SKM-1 (cell line): ENCODE measurements at regions not wholly inside any gene's neighbourhood (a gene's known extent, or its start where the extent isn't known, plus 50 kb on each side); places are given as distances from the start of the nearest gene placed in this dataset.
"Not testable (repeated sequence)": the region's sequence is repeated elsewhere in the genome, so short reads cannot be mapped to it uniquely, and the experiment has no call there.

Experiments used
- DNase-seq: peaks from one replicate; lab custom pipeline; 2025; ENCODE audit not compliant: unreplicated experiment; lab: John Stamatoyannopoulos, UW

DNA sequence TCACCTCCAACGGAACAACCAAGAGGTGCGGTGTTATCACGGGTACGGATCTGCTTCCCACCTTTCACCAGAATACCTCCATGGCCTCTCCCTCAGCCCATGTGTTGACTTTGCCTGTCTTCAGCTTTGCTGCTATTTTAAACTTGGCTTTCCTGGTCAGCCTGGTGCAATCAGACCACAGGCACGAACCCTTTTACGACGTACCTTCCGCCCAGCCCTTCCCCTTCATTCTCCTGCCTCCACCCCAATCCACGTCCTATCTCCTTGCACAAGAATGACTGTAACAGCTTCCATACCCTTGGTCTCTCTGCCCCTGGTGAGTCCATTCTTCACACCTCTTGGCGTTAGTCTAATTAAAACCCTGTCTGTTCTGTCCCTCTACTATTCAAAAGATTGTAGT is 431.7 kb downstream of the EFNB2 start:
- DNase-seq: no peak

DNA sequence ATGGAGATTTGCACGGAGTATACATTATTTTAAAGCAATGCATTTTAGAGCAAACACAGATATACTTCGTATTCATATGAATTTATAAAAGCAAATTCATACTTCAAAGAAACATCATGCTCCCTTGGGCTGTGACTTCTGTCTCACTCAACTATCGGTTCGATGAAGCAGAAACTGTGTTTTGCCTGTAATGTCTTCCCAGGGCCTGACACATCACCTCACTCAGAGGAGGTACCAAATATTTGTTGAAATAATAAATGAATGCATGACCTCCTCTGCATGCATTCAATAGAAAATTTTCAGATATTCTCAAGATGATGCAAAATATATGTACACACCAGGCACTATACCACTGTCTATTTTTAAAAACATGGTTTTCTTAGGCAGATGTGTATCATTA is 432.7 kb downstream of the EFNB2 start:
- no peak for DNase-seq

- DNase-seq: no peak
Measured at GRCh38 chr13:106101201-106101600, 434.3 kb downstream of the EFNB2 start.

- DNase-seq: no peak
Measured at GRCh38 chr13:106100171-106100919, 435.1 kb downstream of the EFNB2 start.

- DNase-seq: no peak
Measured at GRCh38 chr13:106099765-106100164, 435.7 kb downstream of the EFNB2 start.

- DNase-seq: no peak
Measured at GRCh38 chr13:106098778-106099177, 436.7 kb downstream of the EFNB2 start.

- DNase-seq: no peak
Measured at GRCh38 chr13:106096661-106097092, 438.8 kb downstream of the EFNB2 start.

DNA sequence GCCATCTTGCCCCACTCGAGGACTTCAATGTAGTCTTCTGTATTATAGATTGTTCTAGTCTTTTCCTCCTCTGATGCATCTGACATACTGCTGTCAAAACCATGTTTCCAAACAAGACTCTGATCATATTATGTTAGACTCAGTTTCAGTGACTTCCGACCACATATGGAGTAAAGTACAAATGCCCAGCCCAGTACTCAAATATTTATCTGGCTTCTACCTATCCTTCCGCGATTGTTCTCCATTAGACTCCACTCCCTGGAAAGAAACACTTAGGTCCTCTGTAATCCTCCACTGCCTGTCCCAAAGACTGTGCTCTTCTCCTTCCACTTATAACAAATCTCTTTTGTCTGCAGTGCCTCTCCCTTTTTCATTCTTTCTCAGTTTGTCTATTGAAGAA is 439.5 kb downstream of the EFNB2 start:
- DNase-seq: no peak

DNA sequence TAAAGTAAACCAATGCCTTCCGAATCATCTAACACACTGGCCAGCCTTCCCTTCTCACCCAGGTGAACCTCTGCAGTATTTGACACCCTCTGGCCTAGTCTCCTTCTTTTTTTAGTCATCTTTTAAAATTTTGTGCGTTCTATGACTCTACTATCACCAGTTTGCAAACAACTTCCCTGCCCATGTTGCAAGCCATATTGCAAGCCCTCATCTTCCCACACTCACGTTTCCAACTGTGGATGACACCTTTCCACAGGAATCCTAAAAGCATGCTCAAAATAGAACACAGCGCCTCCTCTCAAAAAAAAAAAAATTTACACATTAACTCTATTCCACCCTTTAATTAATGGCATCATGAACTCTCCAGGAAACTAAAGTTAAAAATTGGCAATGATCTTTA is 440.1 kb downstream of the EFNB2 start:
- DNase-seq: no peak

GRCh38 chr13:106090001-106090400 is 445.5 kb downstream of the EFNB2 start:
- no peak for DNase-seq

DNA sequence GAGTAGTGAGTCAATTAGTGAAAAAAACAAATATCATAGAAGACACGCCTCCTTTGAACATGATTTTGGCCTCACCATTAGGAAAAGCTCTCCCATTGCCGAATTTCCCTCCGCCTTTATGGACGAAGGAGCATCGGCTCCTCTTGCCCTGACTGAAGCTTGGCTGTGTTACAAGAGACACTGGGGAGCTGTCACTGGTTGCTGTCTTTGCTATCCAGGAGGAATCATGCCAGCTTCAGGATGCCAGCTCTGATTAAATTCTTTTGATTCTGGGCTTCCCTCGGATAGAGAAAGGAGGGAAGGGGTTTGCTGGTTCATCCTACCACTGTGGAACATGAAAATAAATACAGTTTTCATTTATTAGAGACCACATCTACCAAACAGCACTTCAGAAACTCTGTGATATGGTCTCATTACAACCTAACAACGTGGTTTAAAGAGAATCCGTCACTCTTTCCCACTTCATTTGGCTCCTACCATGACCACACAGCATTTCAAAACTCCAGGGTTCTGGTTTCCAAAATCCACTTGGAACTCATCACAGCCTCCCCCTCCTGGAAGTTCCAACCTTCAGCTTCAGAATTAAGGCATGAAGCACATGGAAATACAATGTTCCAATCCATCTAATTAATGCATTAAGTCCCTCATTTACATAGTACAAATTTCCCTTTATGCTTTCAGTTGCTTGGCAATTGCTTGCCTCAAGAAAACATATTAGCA is 446.0 kb downstream of the EFNB2 start:
- DNase-seq: no peak

DNA sequence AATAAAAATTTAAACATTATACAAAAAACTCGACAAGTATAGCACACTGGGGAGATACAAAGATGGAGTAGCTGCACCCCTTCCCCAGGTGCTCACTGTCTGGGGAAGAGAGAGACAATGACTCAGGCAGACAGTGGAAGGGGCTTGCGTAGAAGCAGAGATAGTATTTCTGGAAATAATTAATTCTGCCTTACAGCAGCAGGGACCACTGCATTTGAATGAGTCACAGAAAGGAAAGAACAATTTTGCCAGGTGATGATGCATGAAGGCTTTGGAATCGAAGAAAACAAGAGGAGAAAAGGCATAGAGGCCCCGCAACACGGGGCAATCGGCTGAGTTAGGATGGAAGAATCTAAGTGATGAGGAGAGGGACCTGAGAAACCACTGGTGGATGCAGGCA is 447.4 kb downstream of the EFNB2 start:
- DNase-seq: no peak

- no peak for DNase-seq
Measured at GRCh38 chr13:106087201-106087600, 448.3 kb downstream of the EFNB2 start.

- no peak for DNase-seq
Measured at GRCh38 chr13:106083620-106084350, 451.7 kb downstream of the EFNB2 start.

GRCh38 chr13:106081221-106081620 is 454.2 kb downstream of the EFNB2 start:
- DNase-seq: not testable (repeated sequence)

- no peak for DNase-seq
Measured at GRCh38 chr13:106078191-106078590, 457.3 kb downstream of the EFNB2 start.

DNA sequence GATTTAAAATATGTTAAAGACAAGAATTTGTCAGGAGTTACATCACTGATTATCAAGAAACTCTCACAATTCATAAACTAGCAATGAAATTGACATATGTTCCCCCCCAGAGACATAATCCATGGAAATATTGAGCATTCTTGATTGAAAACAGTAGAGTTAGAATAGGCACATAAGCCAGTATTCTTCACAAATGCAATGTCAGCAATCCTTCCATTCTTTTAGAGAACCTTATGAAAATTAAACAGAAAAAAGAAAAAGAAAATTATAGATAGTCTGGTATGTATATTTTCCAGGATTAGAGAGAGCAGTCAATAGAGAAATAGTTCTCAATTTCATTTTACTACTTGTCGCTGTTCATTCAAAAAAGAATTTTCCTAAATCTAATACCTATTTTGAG is 458.4 kb downstream of the EFNB2 start:
- DNase-seq: no peak

GRCh38 chr13:106072014-106072413 is 463.4 kb downstream of the EFNB2 start:
- DNase-seq: no peak

DNA sequence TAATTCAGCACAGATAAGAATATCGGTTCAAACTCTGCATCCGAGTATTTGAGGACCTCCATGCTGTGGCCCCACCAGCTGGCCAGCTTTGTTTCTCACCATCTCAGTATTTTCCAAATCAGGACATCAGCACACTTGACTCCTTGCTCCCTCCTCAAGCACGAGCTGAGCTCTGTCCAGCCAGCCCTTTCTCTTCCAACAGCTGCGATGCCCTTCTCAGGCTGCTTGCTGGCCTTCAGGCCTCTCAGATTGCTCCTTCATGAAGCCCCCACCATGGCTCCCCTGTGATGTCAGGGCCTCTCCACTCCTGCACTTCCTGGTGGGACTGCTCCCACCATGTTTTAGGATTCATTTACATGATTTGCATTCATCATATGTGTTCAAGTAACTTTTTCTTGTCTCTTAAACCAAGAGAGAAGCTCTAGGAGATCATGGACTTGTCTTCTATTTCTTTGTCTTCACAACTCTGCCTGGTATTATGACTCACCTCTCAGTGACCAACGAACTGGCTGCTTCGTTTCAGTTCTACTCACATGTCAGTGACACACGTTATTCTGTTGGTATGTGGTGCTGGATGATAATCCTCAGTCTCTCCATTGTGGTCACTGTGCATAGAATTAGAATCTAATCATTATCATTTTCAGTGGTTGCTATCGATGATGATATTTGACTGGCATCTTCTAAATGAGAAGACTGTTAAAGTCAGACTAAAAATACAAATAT is 471.7 kb downstream of the EFNB2 start:
- DNase-seq: no peak

GRCh38 chr13:106061781-106062180 is 473.7 kb downstream of the EFNB2 start:
- no peak for DNase-seq

- no peak for DNase-seq
Measured at GRCh38 chr13:106056851-106057250, 478.6 kb downstream of the EFNB2 start.
